Frontal cortex (tissue), 3 donors: ENCODE measurements at regions not wholly inside any gene's neighbourhood (a gene's known extent, or its start where the extent isn't known, plus 50 kb on each side); places are given as distances from the start of the nearest gene placed in this dataset.

Experiments
- DNase-seq, 2 donors: peaks; one replicate each; pipeline ENCODE4 v3.0.0; 2012; ENCODE audit warnings: low spot score in 2 of 2
- FAIRE-seq: peaks from 2 replicates; lab custom pipeline; 2012; peaks lifted over from hg19 to GRCh38; lab: Jason Lieb, UNC
- donor health status: control.
- donor health status: control.
- donor health status: control.

- no peak for DNase-seq
- FAIRE-seq: no peak
Observed at GRCh38 chr3:44067431-44067830, 174.3 kb upstream of the TOPAZ1 start.

DNA sequence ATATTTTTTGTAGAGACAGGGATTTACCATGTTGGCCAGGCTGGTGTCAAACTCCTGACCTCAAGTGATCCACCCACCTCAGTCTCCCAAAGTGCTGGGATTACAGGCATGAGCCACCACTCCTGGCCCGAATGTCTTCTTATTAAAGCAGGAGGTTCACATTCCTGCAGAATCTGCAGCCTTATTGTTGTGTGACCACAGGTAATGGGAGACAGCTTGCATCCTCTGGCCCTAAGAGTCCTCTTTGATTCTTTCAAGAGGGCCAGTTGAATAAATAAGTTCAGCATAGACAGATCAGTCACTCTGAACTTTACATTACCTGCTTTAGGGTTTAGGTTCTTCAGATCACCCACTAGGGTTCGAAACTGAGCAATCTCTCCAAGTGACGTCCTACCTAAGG lies 172.9 kb upstream of the TOPAZ1 start:
- no peak for FAIRE-seq
- DNase-seq: no peak

DNA sequence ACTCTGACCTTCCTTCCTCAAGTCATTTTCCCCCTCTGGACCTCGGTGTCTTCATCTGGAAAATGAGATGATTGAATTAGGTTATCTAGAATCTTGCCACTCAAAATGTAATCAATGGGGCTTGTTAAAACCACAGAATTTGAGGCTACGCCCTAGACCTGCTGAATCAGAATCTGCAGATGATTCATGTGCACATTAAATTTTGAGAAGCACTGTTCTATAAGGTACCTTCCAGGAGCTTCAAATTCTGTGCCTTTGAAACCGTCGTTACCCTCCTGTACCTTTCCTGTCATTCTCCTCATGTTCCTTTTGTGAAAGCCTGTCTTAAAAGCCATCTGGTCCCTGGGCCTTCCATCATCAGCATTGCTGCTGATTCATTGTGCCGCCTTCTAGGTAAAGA lies 172.4 kb upstream of the TOPAZ1 start:
- DNase-seq: no peak
- FAIRE-seq: no peak

DNA sequence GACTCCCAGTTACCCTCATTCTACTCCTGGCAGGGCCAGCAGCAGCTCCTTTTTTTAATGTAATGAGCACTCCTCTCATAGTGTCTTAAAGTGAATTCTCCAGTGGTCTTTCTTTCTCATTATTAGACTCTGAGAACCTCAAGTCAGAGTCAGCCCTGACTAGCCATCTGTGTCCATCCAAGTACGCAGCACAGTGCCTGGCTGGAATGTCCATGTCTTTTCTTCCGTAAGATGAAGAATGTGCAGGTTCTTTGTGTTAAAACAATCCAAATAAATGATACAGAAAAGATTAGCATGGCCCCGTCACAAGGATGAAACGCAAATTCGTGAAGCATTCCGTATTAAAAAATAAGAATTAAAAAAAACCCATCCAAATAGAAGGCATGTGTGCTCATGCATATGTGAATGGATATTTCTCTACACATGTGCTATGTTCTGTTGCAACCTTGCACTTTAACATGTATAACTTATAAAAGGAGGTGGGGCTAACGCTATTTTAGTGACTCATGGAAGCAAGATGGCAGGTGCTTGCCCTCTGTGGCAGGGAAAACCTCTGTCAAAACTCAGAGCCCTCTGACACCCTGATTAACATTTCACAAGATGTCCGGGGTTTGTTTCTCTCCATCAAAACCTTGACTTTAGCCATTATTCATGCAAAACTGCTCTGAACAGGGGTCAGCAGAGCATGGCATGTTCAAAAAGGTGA lies 170.7 kb upstream of the TOPAZ1 start:
- no peak for FAIRE-seq
- no peak for DNase-seq

DNA sequence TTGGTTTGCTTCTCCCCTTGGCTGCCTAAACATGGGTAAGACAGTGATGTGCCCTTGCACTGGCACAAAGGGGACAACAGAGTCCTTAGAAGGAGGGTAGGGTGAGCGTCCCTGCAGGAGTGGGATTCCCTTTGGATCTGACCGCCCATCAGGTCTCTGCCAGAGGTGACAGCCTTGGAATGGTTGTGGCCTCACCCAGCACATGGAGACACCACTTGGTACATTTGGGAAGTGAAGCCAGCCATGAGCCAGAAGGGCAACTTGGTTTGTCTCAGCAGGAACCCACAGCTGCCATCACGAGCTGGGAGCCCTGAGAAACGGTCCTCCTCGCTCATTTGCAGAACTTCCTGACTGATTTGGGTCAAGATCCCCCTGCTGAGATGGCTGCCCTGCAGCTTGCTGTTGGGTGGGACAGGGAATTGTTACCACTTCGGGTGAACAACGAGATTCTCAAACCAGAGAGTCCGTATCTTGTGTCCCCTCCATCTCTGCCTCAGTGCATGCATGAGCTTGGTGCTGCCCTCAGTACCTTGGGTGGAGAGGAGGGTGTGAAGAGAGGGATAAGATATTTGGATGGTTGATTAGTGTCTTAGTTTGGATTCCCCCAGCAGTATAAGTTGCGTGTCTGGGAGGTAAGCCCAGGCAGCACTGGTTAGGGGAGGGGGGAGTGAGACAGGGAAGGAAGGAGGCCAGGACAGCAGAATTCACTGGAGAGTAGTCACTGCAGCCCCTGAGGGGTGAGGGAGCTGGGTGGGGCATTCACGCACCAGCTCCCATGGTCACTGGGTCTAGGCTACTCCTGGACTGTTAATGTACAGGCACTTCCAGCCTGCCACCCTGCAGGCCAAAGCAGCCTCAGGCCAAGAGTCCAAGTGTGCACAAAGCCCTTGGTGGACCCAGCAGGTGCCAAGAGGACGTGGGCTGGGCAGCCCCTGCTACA lies 168.8 kb upstream of the TOPAZ1 start:
- no peak for FAIRE-seq
- no peak for DNase-seq

DNA sequence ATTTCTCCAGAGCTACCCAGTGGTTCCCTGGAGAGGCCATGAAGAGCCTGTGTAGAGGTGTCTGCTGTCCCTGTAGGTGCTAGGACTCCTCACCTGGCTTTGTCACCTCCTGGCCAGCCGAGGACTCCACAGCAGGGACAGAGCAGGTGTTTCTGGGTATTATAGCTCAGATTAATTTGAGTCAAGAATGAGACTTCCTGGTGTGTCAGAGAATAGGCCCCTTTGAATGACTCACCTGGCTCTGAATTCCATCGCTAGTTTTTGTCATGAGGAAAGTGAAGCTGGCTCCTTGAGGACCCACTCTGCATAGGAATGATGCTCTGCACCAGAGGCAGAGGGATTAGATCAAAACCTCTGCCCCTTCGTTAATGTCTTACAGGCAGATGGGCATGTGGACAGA lies 167.5 kb upstream of the TOPAZ1 start:
- no peak for DNase-seq
- FAIRE-seq: no peak

GRCh38 chr3:44076221-44076829 lies 165.4 kb upstream of the TOPAZ1 start:
- no peak for FAIRE-seq
- DNase-seq: no peak

DNA sequence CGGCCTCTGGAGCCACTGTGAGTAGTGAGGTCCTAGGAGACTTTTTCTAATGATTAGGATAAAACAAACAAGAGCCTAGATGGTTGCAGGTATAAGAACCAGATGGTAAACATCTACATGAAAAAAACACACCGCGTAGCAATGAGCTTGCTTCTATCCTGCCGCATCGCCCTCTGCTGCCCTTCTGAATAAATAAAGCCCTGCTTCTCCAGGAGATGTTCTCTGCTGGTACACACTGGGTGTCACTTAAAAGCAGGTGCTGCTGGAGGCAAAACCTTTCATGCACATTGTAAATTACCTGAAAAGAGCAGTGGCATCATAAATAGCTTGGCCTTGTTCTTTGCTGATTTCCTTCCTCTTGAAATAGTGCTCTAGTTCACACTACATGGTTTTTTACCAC lies 164.4 kb upstream of the TOPAZ1 start:
- FAIRE-seq (no peak), DNase-seq (no peak)

GRCh38 chr3:44078863-44079262 lies 162.8 kb upstream of the TOPAZ1 start:
- DNase-seq: no peak

GRCh38 chr3:44079916-44080315 lies 161.8 kb upstream of the TOPAZ1 start:
- DNase-seq (no peak), FAIRE-seq (no peak)

More at GRCh38 chr3:44078863-44079262, 162.8 kb upstream of the TOPAZ1 start:
- FAIRE-seq: no peak

DNA sequence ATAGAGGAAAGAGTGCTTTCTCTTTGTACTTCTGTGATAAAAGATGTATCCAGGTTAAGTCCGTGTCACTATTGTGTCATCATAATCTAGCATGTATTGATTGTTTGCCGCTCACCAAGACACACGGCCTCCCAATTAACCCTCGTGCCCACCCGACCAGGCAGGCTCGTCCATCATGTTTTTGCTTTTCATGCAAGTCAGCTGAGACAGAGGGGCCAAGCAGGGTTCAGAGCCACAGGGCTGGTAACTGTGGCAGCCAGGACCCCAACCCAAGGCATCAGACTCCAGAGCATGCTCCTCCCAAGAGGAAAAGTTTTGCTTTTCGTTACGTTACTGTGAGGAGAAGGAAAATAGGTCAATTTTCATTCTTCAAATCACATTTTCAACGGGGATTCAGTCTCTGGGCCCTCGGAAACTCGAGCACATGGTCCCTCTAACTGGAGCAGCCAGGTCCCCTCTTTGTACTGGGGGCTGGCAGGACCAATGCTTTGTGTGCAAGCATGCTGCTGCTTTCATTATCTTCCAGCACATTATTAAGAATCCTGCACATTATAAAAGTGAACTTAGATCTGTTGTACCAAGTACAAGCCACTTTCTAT lies 161.1 kb upstream of the TOPAZ1 start:
- FAIRE-seq: no peak
- no peak for DNase-seq

GRCh38 chr3:44090036-44090435 lies 151.7 kb upstream of the TOPAZ1 start:
- DNase-seq: no peak
- no peak for FAIRE-seq

GRCh38 chr3:44092497-44092896 lies 149.2 kb upstream of the TOPAZ1 start:
- no peak for FAIRE-seq
- no peak for DNase-seq

DNA sequence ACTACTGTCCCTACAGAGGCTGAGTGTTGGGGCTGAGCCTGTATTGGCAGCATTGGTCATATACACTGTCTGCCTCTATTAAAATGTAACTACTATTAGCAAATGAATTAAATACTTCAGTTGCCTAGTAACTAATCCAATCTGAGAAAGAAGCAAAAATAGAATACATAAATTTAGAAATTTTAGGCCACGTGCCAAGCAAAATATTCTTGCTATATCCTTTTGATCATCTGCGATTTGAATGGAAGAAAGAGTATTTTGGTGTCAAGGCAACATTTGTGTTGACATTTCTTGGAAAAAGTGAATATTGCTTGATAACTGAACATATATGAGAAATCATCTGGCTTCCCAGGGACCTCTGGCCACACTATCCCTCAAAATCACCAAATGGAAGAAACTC lies 148.2 kb upstream of the TOPAZ1 start:
- DNase-seq (no peak), FAIRE-seq (no peak)

- DNase-seq (no peak), FAIRE-seq (no peak)
Observed at GRCh38 chr3:44098656-44099415, 142.8 kb upstream of the TOPAZ1 start.

GRCh38 chr3:44099566-44100297 lies 142.0 kb upstream of the TOPAZ1 start:
- DNase-seq (no peak), FAIRE-seq (no peak)

- FAIRE-seq: no peak
- DNase-seq: no peak
Observed at GRCh38 chr3:44100298-44100695, 141.4 kb upstream of the TOPAZ1 start.

GRCh38 chr3:44104043-44104442 lies 137.6 kb upstream of the TOPAZ1 start:
- no peak for FAIRE-seq
- DNase-seq: no peak

- no peak for FAIRE-seq
- DNase-seq: peak in 1 of 2 donors; percentile 32
Observed at GRCh38 chr3:44104668-44105321, 136.9 kb upstream of the TOPAZ1 start.
